K562 (cell line): ENCODE measurements at regions not wholly inside any gene's neighbourhood (a gene's known extent, or its start where the extent isn't known, plus 50 kb on each side); places are given as distances from the start of the nearest gene placed in this dataset.

Source experiments
- ATAC-seq: fragments of 200-7000 bp; cut with Tn5 transposase; 3 replicates; pipeline ENCODE4 v1.9.1; 2020; ENCODE audit warnings: moderate library complexity
- BruUV-seq: library from RNA; stranded (reverse); fragments of 400-500 nt; replicated peaks from 2 replicates; lab custom pipeline; 2021; lab: Mats Ljungman, UMichigan
- CTCF ChIA-PET: fragments of 300-600 bp; formaldehyde crosslinking; extraction: SDS; loops from one replicate; lab custom pipeline; 2021; ENCODE audit warnings: low intra/inter-chr PET ratio; lab: Yijun Ruan, JAX
- POLR2A ChIA-PET: fragments of 300-600, 350-650 bp; sonication (Branson Sonifier 250); formaldehyde crosslinking; extraction: SDS; loops from one replicate; lab custom pipeline; 2021; ENCODE audit warnings: antibody characterized with exemption, inconsistent platforms; lab: Yijun Ruan, JAX
- DNase-seq, 4 experiments: peaks; one replicate each; pipeline versions ENCODE4 v3.0.0 to v3.0.0-alpha.2; 2011 to 2018; ENCODE audit warnings: low spot score in 3 of 4, mixed read lengths in 3 of 4; ENCODE audit errors: extremely low read depth in 1 of 4
- FAIRE-seq: peaks from 2 replicates; lab custom pipeline; 2011; peaks lifted over from hg19 to GRCh38; lab: Jason Lieb, UNC
- H2AFZ ChIP-seq: 2 replicates; pipeline ENCODE4 v1.6.0; 2011; ENCODE audit warnings: low read depth, low read length, control low read depth, inconsistent platforms
- H3K27ac ChIP-seq: fragments of 200-600 bp; 3 replicates; pipeline ENCODE4 v1.8.0; 2011; ENCODE audit warnings: low read depth, mild to moderate bottlenecking, control low read depth, inconsistent platforms, low read length, moderate library complexity, mixed read lengths; ENCODE audit errors: extremely low read depth
- H3K27me3 ChIP-seq, 2 experiments: fragments of 300-600 bp in 1 of 2; 2 replicates in 1 of 2; 3 replicates in 1 of 2; pipeline versions ENCODE4 v1.6.0 to v1.8.0; 2011; ENCODE audit warnings: inconsistent platforms in 2 of 2, low read length in 2 of 2, mild to moderate bottlenecking in 1 of 2, mixed read lengths in 1 of 2, moderate library complexity in 1 of 2; ENCODE audit not compliant: control insufficient read depth in 2 of 2, insufficient read depth in 2 of 2
- H3K36me3 ChIP-seq: fragments of 300-600 bp; 3 replicates; pipeline ENCODE4 v1.8.0; 2011; ENCODE audit warnings: mild to moderate bottlenecking, low read length, inconsistent platforms; ENCODE audit not compliant: control insufficient read depth, insufficient read depth
- H3K4me1 ChIP-seq, 2 experiments: fragments of 200-600 bp in 1 of 2; replicated peaks in 1 of 2; 2 replicates in 1 of 2; 3 replicates in 1 of 2; pipeline versions ENCODE4 v1.5.1 to v1.8.0; 2011; ENCODE audit warnings: inconsistent platforms in 2 of 2, low read length in 2 of 2, mild to moderate bottlenecking in 1 of 2, mixed read lengths in 1 of 2, moderate library complexity in 1 of 2; ENCODE audit not compliant: control insufficient read depth in 2 of 2, insufficient read depth in 2 of 2
- H3K4me2 ChIP-seq: 2 replicates; pipeline ENCODE4 v1.6.1; 2011; ENCODE audit warnings: low read length, control low read depth, inconsistent platforms, mixed read lengths; ENCODE audit not compliant: insufficient read depth
- H3K4me3 ChIP-seq: fragments of 200-600 bp; sonication (generic), shearing (Covaris generic); 2 replicates; pipeline ENCODE4 v1.5.1; 2016; ENCODE audit warnings: control low read depth, inconsistent platforms
- H3K79me2 ChIP-seq: fragments of 200-600 bp; 3 replicates; pipeline ENCODE4 v1.8.0; 2011; ENCODE audit warnings: low read length, inconsistent platforms; ENCODE audit not compliant: control insufficient read depth, insufficient read depth
- H3K9ac ChIP-seq, 2 experiments: 2 replicates each; pipeline versions ENCODE4 v1.6.0 to v1.6.1; 2011; ENCODE audit warnings: low read depth in 2 of 2, low read length in 2 of 2, control low read depth in 1 of 2, inconsistent platforms in 1 of 2, mild to moderate bottlenecking in 1 of 2, mixed read lengths in 1 of 2; ENCODE audit not compliant: insufficient read depth in 1 of 2
- H3K9me1 ChIP-seq: one replicate; pipeline ENCODE4 v1.6.0; 2011; ENCODE audit warnings: inconsistent platforms, mild to moderate bottlenecking, low read length, moderate library complexity; ENCODE audit not compliant: control insufficient read depth, insufficient read depth
- H3K9me3 ChIP-seq: replicated peaks from 2 replicates; pipeline ENCODE4 v1.5.1; 2011; ENCODE audit warnings: low read depth, low read length, inconsistent platforms; ENCODE audit not compliant: control insufficient read depth, insufficient read depth
- H4K20me1 ChIP-seq: replicated peaks from 2 replicates; pipeline ENCODE4 v1.6.1; 2011; ENCODE audit warnings: low read length, inconsistent platforms, mixed read lengths; ENCODE audit not compliant: control insufficient read depth, insufficient read depth
- FOXA1 ChIP-seq: fragments of 450-650 bp; IDR thresholded peaks from 2 replicates; pipeline ENCODE4 v1.6.1; 2016; ENCODE audit warnings: mild to moderate bottlenecking, borderline replicate concordance
- FOXM1 ChIP-seq, 2 experiments: fragments of 450-650 bp in 1 of 2; sonication (generic) in 1 of 2; formaldehyde crosslinking in 1 of 2; IDR thresholded peaks; 2 replicates each; pipeline versions ENCODE4 v1.6.1 to v1.9.0; 2017 to 2022; ENCODE audit warnings: low read depth in 2 of 2, mild to moderate bottlenecking in 2 of 2, missing genetic modification reagents in 1 of 2, moderate library complexity in 1 of 2
- FOXP4 ChIP-seq: sonication (generic); formaldehyde crosslinking; IDR thresholded peaks from 2 replicates; pipeline ENCODE4 v1.8.0; 2022; ENCODE audit warnings: mild to moderate bottlenecking, missing genetic modification reagents, borderline replicate concordance
- FUS ChIP-seq: fragments of 200-400 bp; formaldehyde crosslinking; optimal IDR thresholded peaks from 2 replicates; pipeline ENCODE3; 2017; ENCODE audit warnings: low read depth, low read length
- HDAC8 ChIP-seq: fragments of 450-650 bp; IDR thresholded peaks from 2 replicates; pipeline ENCODE4 v1.6.1; 2016; ENCODE audit warnings: mild to moderate bottlenecking, missing genetic modification characterization, moderate library complexity, missing compliant biosample characterization
- HIVEP1 ChIP-seq: fragments of 250-450 bp; sonication (Bioruptor Pico); IDR thresholded peaks from 2 replicates; pipeline ENCODE4 v1.4.0; 2020; ENCODE audit warnings: mild to moderate bottlenecking
- ILK ChIP-seq: fragments of 450-650 bp; IDR thresholded peaks from 2 replicates; pipeline ENCODE4 v1.6.1; 2016; ENCODE audit warnings: missing genetic modification characterization, low read depth, mild to moderate bottlenecking, missing compliant biosample characterization, moderate library complexity, borderline replicate concordance
- KLF13 ChIP-seq: fragments of 450-650 bp; IDR thresholded peaks from 2 replicates; pipeline ENCODE4 v1.6.1; 2016; ENCODE audit warnings: missing genetic modification characterization, low read depth, mild to moderate bottlenecking, missing compliant biosample characterization, moderate library complexity, borderline replicate concordance
- NELFE ChIP-seq: IDR thresholded peaks from 2 replicates; pipeline ENCODE4 v1.6.1; 2011; ENCODE audit warnings: mild to moderate bottlenecking; ENCODE audit not compliant: insufficient read depth, insufficient read length
- RB1 ChIP-seq: fragments of 450-650 bp; IDR thresholded peaks from 2 replicates; pipeline ENCODE4 v1.6.1; 2017; ENCODE audit warnings: low read depth, mild to moderate bottlenecking
- SRSF7 ChIP-seq: fragments of 200-400 bp; formaldehyde crosslinking; optimal IDR thresholded peaks from 2 replicates; pipeline ENCODE3; 2017; ENCODE audit warnings: mild to moderate bottlenecking, low read depth, low read length
- TFAP4 ChIP-seq: sonication (generic); formaldehyde crosslinking; IDR thresholded peaks from 2 replicates; pipeline ENCODE4 v1.8.0; 2022; ENCODE audit warnings: missing genetic modification reagents, mild to moderate bottlenecking, moderate library complexity, borderline replicate concordance
- THRAP3 ChIP-seq: fragments of 450-650 bp; IDR thresholded peaks from 2 replicates; pipeline ENCODE4 v1.6.1; 2016; ENCODE audit warnings: mild to moderate bottlenecking, inconsistent platforms, borderline replicate concordance
- XRCC4 ChIP-seq: IDR thresholded peaks from one replicate; pipeline ENCODE4 v1.6.1; 2011; ENCODE audit not compliant: insufficient read depth, insufficient read length; ENCODE audit errors: extremely low read depth
- ZNF696 ChIP-seq: fragments of 250-450 bp; sonication (Bioruptor Pico); conservative IDR thresholded peaks from 2 replicates; pipeline ENCODE4 v1.4.0; 2020; ENCODE audit warnings: mild to moderate bottlenecking, moderate library complexity
- ZNF766 ChIP-seq: fragments of 200-800 bp; sonication (Bioruptor generic); conservative IDR thresholded peaks from 2 replicates; pipeline ENCODE4 v1.6.1; 2016; ENCODE audit warnings: missing genetic modification characterization, missing compliant biosample characterization
- WGBS: fragments of 100-300 bp; shearing (Covaris generic); methylation state at CpG from one replicate; pipeline ENCODE4 v1.1.6; 2016; ENCODE audit warnings: low coverage, mixed read lengths; ENCODE audit not compliant: insufficient coverage; ENCODE audit errors: missing lambda C conversion rate; 5-methylcytosine and 5-hydroxymethylcytosine counted together
- in situ Hi-C: fragments of 300-500 bp; cut with MboI; formaldehyde crosslinking; loops from 4 replicates; pipeline ENCODE4 v1.15.0; 2018; ENCODE audit warnings: inconsistent platforms, mixed read lengths
- intact Hi-C: fragments of 100-400 bp; cut with micrococcal nuclease; formaldehyde crosslinking; loops from 2 replicates; pipeline ENCODE4 v1.14.2; 2022
- TF ChIP-seq, protein P1 (sequence below): fragments of 250-450 bp; sonication (Bioruptor Pico); IDR thresholded peaks from 2 replicates; pipeline ENCODE4 v1.5.0; 2021; ENCODE audit warnings: mild to moderate bottlenecking, borderline replicate concordance
- TF ChIP-seq, protein P2 (sequence below): fragments of 450-650 bp; IDR thresholded peaks from 2 replicates; pipeline ENCODE4 v1.6.1; 2016; ENCODE audit warnings: low read depth, mild to moderate bottlenecking, moderate library complexity

GRCh38 chr5:105947461-105947860 is 1723.3 kb downstream of the EFNA5 start:
- POLR2A ChIA-PET: no interaction called here

More at GRCh38 chr5:105947461-105947860, 1723.3 kb downstream of the EFNA5 start:
- no peaks in the 10 kb centered on the region for H4K20me1 ChIP-seq
- H3K27me3 ChIP-seq: no peaks in the 10 kb centered on the region
- in situ Hi-C loops (no loop called here), intact Hi-C loops (no loop called here)
- no peak overlapping the region for H3K9ac ChIP-seq
- H3K27ac ChIP-seq: no peak overlapping the region
- WGBS: 3% methylated on average over 2 of the region's 2 CpGs
- no peaks in the 10 kb centered on the region for H3K9me3 ChIP-seq
- H3K4me1 ChIP-seq: no peaks in the 10 kb centered on the region
- FAIRE-seq (no peak), ATAC-seq (no peak), DNase-seq (no peak)
- H3K79me2 ChIP-seq: no peaks in the 10 kb centered on the region
- CTCF ChIA-PET: no interaction called here
- no peak overlapping the region for H2AFZ ChIP-seq
- TF ChIP-seq RB1: no peak
- no peak for TF ChIP-seq KLF13 (tag)
- no peak for TF ChIP-seq HIVEP1
- no peak for TF ChIP-seq FOXA1
- TF ChIP-seq, protein P1, sequence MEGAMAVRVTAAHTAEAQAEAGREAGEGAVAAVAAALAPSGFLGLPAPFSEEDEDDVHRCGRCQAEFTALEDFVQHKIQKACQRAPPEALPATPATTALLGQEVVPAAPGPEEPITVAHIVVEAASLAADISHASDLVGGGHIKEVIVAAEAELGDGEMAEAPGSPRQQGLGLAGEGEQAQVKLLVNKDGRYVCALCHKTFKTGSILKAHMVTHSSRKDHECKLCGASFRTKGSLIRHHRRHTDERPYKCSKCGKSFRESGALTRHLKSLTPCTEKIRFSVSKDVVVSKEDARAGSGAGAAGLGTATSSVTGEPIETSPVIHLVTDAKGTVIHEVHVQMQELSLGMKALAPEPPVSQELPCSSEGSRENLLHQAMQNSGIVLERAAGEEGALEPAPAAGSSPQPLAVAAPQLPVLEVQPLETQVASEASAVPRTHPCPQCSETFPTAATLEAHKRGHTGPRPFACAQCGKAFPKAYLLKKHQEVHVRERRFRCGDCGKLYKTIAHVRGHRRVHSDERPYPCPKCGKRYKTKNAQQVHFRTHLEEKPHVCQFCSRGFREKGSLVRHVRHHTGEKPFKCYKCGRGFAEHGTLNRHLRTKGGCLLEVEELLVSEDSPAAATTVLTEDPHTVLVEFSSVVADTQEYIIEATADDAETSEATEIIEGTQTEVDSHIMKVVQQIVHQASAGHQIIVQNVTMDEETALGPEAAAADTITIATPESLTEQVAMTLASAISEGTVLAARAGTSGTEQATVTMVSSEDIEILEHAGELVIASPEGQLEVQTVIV (CRISPR knock-in tag): no peak
- no peak for TF ChIP-seq FOXM1 (IDR thresholded peaks at IDR 0.05; ENCODE audit: low read depth)
- no peak for TF ChIP-seq FOXM1 (CRISPR knock-in tag; IDR thresholded peaks at IDR 0.05; ENCODE audit: low read depth)
- TF ChIP-seq ZNF696 (CRISPR knock-in tag): no peak
- TF ChIP-seq FUS: no peak
- TF ChIP-seq XRCC4: no peak
- TF ChIP-seq NELFE: no peak
- TF ChIP-seq THRAP3: no peak
- TF ChIP-seq ILK: no peak
- no peak for TF ChIP-seq TFAP4 (CRISPR knock-in tag)
- no peak for TF ChIP-seq SRSF7
- no peak for TF ChIP-seq ZNF766 (CRISPR knock-in tag)
- no peak for TF ChIP-seq HDAC8 (tag)
- TF ChIP-seq FOXP4: no peak
- TF ChIP-seq, protein P2, sequence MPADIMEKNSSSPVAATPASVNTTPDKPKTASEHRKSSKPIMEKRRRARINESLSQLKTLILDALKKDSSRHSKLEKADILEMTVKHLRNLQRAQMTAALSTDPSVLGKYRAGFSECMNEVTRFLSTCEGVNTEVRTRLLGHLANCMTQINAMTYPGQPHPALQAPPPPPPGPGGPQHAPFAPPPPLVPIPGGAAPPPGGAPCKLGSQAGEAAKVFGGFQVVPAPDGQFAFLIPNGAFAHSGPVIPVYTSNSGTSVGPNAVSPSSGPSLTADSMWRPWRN: no peak
- no peaks in the 10 kb centered on the region for H3K9me1 ChIP-seq
- H3K4me2 ChIP-seq: no peak overlapping the region
- no peaks in the 10 kb centered on the region for H3K36me3 ChIP-seq
- no peak overlapping the region for H3K4me3 ChIP-seq
- BruUV-seq: no TSS peak
